HG03045 (cell line): ENCODE measurements at regions not wholly inside any gene's neighbourhood (a gene's known extent, or its start where the extent isn't known, plus 50 kb on each side); places are given as distances from the start of the nearest gene placed in this dataset.

Experiments used
- ATAC-seq: cut with Tn5 transposase; IDR thresholded peaks from one replicate; pipeline ENCODE4 v1.9.1; 2021; ENCODE audit warnings: mild to moderate bottlenecking, moderate library complexity; ENCODE audit not compliant: unreplicated experiment

GRCh38 chr6:56407883-56408410 lies 160.6 kb upstream of the COL21A1 start:
- ATAC-seq = no peak

- ATAC-seq = peak; percentile 80
Observed at GRCh38 chr6:56406276-56407269, 159.2 kb upstream of the COL21A1 start.

GRCh38 chr6:56404599-56404998 lies 157.2 kb upstream of the COL21A1 start:
- ATAC-seq = no peak

GRCh38 chr6:56403745-56404144 lies 156.4 kb upstream of the COL21A1 start:
- ATAC-seq = no peak

- ATAC-seq = no peak
Observed at GRCh38 chr6:56401477-56402070, 154.2 kb upstream of the COL21A1 start.

GRCh38 chr6:56400273-56400672 lies 152.9 kb upstream of the COL21A1 start:
- no peak for ATAC-seq

GRCh38 chr6:56399672-56400263 lies 152.4 kb upstream of the COL21A1 start:
- no peak for ATAC-seq

GRCh38 chr6:56399250-56399671 lies 151.9 kb upstream of the COL21A1 start:
- ATAC-seq = no peak

- ATAC-seq = no peak
Observed at GRCh38 chr6:56396435-56396834, 149.1 kb upstream of the COL21A1 start.

GRCh38 chr6:56393615-56394612 lies 146.5 kb upstream of the COL21A1 start:
- ATAC-seq = no peak

- no peak for ATAC-seq
Observed at GRCh38 chr6:56388415-56388755, 141.0 kb upstream of the COL21A1 start.

- ATAC-seq = no peak
Observed at GRCh38 chr6:56387621-56388414, 140.4 kb upstream of the COL21A1 start.

GRCh38 chr6:56386717-56387116 lies 139.3 kb upstream of the COL21A1 start:
- no peak for ATAC-seq

- no peak for ATAC-seq
Observed at GRCh38 chr6:56385981-56386593, 138.7 kb upstream of the COL21A1 start.

- ATAC-seq = no peak
Observed at GRCh38 chr6:56383160-56383559, 135.8 kb upstream of the COL21A1 start.

- no peak for ATAC-seq
Observed at GRCh38 chr6:56382416-56382940, 135.1 kb upstream of the COL21A1 start.

GRCh38 chr6:56381801-56382251 lies 134.4 kb upstream of the COL21A1 start:
- ATAC-seq = no peak

- no peak for ATAC-seq
Observed at GRCh38 chr6:56380476-56380875, 133.1 kb upstream of the COL21A1 start.
